ENCODE measurements at regions not wholly inside any gene's neighbourhood (a gene's known extent, or its start where the extent isn't known, plus 50 kb on each side); places are given as distances from the start of the nearest gene placed in this dataset.
"Not testable (repeated sequence)": the region's sequence is repeated elsewhere in the genome, so short reads cannot be mapped to it uniquely, and the experiment has no call there.

DNA sequence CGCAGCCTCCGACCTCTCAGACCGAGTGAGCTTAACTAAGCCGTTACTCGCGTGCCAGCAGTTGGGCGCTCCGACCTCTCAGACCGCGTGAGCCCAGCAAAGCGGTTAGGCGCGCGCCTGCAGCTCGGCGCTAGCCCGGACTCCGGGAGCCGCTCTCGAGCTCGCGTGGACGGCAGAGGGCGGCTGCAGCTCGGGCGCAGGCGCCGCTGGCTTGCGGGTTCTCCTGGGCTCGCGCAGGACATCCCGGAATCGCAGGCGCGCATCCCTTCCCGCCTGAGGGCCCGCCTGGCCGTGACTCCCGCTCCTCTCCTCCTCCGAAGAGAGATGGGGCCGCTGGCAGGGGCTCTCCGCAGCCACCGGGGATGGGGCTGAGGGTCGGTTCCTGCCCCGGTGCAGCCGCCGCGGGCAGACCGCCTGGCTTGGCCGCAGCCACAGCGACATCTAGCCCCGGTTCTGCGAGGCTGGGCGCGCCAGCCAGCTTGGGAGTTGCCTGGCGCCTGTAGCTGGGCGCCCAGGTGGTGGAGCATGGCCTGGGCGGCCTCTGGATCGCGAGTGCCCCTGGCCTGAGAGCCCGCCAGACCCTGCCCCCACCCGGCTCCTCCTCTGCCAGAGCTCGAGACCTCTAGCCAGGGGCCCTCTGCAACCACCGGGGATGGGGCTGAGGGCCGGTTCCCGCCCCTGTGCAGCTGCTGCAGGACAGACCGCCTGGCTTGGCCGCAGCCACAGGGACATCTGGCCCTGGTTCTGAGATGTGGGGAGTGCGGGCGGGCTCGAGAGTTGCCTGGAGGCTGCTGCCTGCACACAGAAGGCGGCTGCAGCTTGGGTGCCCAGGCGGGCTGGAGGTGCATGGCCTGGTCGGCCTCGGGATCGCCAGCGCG is 85.7 kb upstream of the CCDC180 start:
- not testable (repeated sequence) for H3K4me1 Mint-ChIP-seq; H3K27ac Mint-ChIP-seq; H3K36me3 Mint-ChIP-seq (ENCODE audit: low read depth); H3K9me3 Mint-ChIP-seq
- ATAC-seq (ENCODE audit: low read depth) (peak; percentile 81), DNase-seq (peak; percentile 58)
- Mint-ChIP-seq H3K27me3 (peaks cover 40% of the 10 kb centered on the region), H3K4me3 (peak overlapping the region; percentile 78)
- POLR2A ChIA-PET, result interaction anchor here (2.2 kb wide), 1 partner anchor 16 kb away, joined by 8 read pairs; no protein-coding TSS in a partner anchor
- CTCF ChIA-PET, result interaction anchor here (0.7 to 2.1 kb wide), 2 partner anchors 16 to 365 kb away, joined by 5 to 9 read pairs; no protein-coding TSS in a partner anchor
- intact Hi-C loops (cut with micrococcal nuclease), result loop anchor here (1.0 kb wide), 1 partner anchor 17 kb away; no protein-coding TSS in a partner anchor

DNA sequence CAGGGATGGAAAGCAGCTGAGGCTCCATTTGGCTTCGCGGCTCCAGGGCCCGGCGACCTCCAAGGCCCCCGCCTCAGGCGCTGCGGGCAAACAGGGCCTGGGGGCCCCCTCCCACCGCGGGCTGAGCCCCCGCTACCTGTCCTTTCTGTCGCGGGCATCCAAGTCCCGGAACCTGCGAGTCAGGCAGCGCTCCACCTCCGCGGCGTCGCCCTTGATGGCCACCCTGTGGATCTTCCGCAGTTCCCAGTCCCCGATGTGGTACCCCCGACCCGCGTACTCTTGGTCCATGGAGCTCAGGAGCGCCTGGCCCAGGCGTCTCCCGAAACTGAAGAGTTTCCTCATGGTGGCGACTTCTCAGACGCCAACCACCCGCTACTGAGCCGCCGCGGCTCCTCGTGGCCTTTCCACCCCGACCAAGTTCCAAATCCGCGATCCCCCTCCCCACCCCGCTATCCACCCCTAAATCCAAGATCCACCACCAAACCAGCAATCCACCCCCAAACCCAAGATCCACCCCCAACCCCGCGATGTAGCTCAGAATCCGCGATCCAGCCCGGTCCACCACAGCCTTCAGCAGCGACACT is 86.5 kb upstream of the CCDC180 start:
- H3K36me3 Mint-ChIP-seq (ENCODE audit: low read depth), result no peaks in the 10 kb centered on the region
- intact Hi-C loops (cut with micrococcal nuclease), result loop anchor here (1.0 kb wide), 1 partner anchor 17 kb away; no protein-coding TSS in a partner anchor
- H3K9me3 Mint-ChIP-seq, result no peaks in the 10 kb centered on the region
- POLR2A ChIA-PET, result interaction anchor here (2.2 kb wide), 1 partner anchor 17 kb away, joined by 8 read pairs; no protein-coding TSS in a partner anchor
- peak overlapping the region; percentile 78 for H3K4me3 Mint-ChIP-seq
- CTCF ChIA-PET, result interaction anchor here (0.7 to 2.1 kb wide), 2 partner anchors 17 to 364 kb away, joined by 5 to 9 read pairs; no protein-coding TSS in a partner anchor
- no peak overlapping the region for H3K27ac Mint-ChIP-seq
- TF ChIP-seq, protein P1, sequence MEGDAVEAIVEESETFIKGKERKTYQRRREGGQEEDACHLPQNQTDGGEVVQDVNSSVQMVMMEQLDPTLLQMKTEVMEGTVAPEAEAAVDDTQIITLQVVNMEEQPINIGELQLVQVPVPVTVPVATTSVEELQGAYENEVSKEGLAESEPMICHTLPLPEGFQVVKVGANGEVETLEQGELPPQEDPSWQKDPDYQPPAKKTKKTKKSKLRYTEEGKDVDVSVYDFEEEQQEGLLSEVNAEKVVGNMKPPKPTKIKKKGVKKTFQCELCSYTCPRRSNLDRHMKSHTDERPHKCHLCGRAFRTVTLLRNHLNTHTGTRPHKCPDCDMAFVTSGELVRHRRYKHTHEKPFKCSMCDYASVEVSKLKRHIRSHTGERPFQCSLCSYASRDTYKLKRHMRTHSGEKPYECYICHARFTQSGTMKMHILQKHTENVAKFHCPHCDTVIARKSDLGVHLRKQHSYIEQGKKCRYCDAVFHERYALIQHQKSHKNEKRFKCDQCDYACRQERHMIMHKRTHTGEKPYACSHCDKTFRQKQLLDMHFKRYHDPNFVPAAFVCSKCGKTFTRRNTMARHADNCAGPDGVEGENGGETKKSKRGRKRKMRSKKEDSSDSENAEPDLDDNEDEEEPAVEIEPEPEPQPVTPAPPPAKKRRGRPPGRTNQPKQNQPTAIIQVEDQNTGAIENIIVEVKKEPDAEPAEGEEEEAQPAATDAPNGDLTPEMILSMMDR (IDR thresholded peaks at IDR 0.05), result no peak
- no peak for DNase-seq
- no peak for ATAC-seq (ENCODE audit: low read depth)
- peaks cover 5% of the 10 kb centered on the region for H3K4me1 Mint-ChIP-seq
- peaks cover 42% of the 10 kb centered on the region for H3K27me3 Mint-ChIP-seq

DNA sequence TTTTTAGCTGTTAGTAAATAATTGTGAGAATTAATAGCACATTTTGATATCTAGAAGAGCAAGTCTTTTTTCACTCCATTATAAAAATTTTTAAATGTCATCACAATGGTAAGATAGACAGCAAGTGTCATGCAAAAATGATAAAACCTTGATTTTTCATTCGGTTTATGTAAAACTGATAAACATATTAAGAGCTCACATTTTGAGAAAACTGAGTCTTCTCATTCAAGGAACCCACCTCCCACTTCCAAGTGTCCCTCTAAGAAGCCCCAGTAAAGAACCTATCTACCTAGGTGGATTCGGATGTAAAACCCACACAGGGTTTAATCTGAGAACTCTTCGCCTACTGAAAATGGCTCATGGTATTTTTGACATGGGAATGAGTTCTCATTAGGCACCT is 87.1 kb upstream of the CCDC180 start:
- intact Hi-C loops (cut with micrococcal nuclease); H3K4me1 Mint-ChIP-seq; H3K36me3 Mint-ChIP-seq (ENCODE audit: low read depth); DNase-seq; H3K4me3 Mint-ChIP-seq; H3K9me3 Mint-ChIP-seq; H3K27ac Mint-ChIP-seq; ATAC-seq (ENCODE audit: low read depth): not testable (repeated sequence)
- ChIA-PET CTCF (interaction anchor here (2.1 kb wide), 1 partner anchor 17 kb away, joined by 9 read pairs; no protein-coding TSS in a partner anchor), POLR2A (interaction anchor here (2.2 kb wide), 1 partner anchor 18 kb away, joined by 8 read pairs; no protein-coding TSS in a partner anchor)
- peaks cover 42% of the 10 kb centered on the region for H3K27me3 Mint-ChIP-seq

DNA sequence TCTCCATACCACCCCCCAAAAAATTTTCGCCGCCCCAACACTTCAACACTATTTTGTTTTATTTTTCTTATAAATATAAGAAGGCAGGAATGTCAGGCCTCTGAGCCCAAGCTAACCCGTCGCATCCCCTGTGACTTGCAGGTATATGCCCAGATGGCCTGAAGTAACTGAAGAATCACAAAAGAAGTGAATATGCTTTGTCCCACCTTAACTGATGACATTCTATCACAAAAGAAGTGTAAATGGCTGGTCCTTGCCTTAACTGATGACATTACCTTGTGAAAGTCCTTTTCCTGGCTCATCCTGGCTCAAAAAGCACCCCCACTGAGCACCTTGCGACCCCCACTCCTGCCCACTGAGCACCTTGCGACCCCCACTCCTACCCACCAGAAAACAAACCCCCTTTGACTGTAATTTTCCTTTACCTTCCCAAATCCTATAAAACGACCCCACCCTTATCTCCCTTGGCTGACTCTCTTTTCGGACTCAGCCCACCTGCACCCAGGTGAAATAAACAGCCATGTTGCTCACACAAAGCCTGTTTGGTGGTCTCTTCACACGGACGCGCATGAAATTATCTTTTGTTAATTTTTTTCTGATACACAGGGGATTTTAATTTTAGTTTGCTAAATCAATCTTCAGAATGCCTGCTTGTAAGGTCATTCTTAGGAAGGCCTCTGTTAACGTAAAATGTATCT is 87.9 kb upstream of the CCDC180 start:
- POLR2A ChIA-PET; H3K4me3 Mint-ChIP-seq; intact Hi-C loops (cut with micrococcal nuclease); H3K9me3 Mint-ChIP-seq; H3K36me3 Mint-ChIP-seq (ENCODE audit: low read depth); H3K27ac Mint-ChIP-seq; ATAC-seq (ENCODE audit: low read depth); H3K4me1 Mint-ChIP-seq; CTCF ChIA-PET; DNase-seq: not testable (repeated sequence)
- peaks cover 43% of the 10 kb centered on the region for H3K27me3 Mint-ChIP-seq

DNA sequence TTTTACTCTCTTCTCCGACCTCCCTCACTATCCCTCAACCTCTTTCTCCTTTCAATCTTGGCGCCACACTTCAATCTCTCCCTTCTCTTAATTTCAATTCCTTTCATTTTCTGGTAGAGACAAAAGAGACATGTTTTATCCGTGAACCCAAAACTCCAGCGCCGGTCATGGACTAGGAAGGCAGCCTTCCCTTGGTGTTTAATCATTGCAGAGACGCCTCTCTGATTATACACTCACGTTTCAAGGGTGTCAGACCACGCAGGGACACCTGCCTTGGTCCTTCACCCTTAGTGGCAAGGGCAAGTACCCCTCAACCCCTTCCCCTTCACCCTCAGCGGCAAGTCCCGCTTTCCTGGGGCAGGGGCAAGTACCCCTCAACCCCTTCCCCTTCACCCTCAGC is 92.3 kb upstream of the CCDC180 start:
- H3K4me3 Mint-ChIP-seq; ATAC-seq (ENCODE audit: low read depth); POLR2A ChIA-PET; H3K9me3 Mint-ChIP-seq; DNase-seq; intact Hi-C loops (cut with micrococcal nuclease); H3K27ac Mint-ChIP-seq; H3K36me3 Mint-ChIP-seq (ENCODE audit: low read depth); CTCF ChIA-PET; H3K4me1 Mint-ChIP-seq: not testable (repeated sequence)
- peaks cover 28% of the 10 kb centered on the region for H3K27me3 Mint-ChIP-seq

DNA sequence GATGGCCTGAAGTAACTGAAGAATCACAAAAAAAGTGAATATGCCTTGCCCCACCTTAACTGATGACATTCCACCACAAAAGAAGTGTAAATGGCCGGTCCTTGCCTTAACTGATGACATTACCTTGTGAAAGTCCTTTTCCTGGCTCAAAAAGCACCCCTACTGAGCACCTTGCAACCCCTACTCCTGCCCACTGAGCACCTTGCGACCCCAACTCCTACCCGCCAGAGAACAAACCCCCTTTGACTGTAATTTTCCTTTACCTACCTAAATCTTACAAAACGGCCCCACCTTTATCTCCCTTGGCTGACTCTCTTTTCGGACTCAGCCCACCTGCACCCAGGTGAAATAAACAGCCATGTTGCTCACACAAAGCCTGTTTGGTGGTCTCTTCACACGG is 92.9 kb upstream of the CCDC180 start:
- H3K36me3 Mint-ChIP-seq (ENCODE audit: low read depth); CTCF ChIA-PET; H3K4me3 Mint-ChIP-seq; H3K27ac Mint-ChIP-seq; ATAC-seq (ENCODE audit: low read depth); POLR2A ChIA-PET; H3K4me1 Mint-ChIP-seq; intact Hi-C loops (cut with micrococcal nuclease); DNase-seq; H3K9me3 Mint-ChIP-seq: not testable (repeated sequence)
- H3K27me3 Mint-ChIP-seq, result peaks cover 22% of the 10 kb centered on the region

DNA sequence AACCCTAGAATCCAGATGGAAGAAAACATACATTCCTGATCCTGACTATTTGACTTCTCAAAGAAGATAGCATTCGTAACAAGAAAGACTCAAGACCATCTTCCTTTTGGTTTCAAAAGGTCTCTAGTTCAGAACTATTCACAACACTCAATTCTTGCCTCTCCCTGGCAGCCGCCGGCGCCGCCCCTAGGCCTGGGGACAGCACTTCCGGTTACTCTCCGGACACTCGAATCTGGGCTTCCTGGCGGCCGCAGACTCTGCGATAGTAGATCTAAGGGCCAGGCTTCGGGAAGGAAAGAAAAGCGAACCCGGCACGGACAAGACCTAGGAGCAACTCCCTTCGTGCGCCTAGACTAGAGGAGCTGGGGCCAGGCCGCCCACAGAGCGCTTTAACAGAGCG is 107.8 kb upstream of the CCDC180 start:
- intact Hi-C loops (cut with micrococcal nuclease); CTCF ChIA-PET; H3K4me1 Mint-ChIP-seq; H3K27ac Mint-ChIP-seq; H3K9me3 Mint-ChIP-seq; H3K4me3 Mint-ChIP-seq; H3K36me3 Mint-ChIP-seq (ENCODE audit: low read depth); DNase-seq; ATAC-seq (ENCODE audit: low read depth); H3K27me3 Mint-ChIP-seq; POLR2A ChIA-PET: not testable (repeated sequence)

DNA sequence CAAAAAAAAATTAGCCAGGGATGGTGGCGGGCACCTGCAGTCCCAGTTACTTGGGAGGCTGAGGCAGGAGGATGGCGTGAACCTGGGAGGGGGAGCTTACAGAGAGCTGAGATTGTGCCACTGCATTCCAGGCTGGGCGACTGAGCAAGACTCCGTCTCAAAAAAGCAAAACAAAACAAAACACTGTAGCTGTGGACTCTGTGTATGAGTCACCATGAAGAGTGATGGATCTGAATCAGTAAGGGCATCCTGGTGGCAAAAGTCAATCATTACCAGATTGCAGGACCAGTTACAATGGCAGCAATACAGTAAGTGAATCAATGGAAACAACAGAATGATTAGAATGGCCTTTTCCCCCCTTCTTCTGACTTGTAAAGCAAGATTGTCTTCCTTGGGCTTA is 113.7 kb upstream of the CCDC180 start:
- H3K27me3 Mint-ChIP-seq; CTCF ChIA-PET; POLR2A ChIA-PET; DNase-seq; H3K4me1 Mint-ChIP-seq; H3K9me3 Mint-ChIP-seq; intact Hi-C loops (cut with micrococcal nuclease); H3K36me3 Mint-ChIP-seq (ENCODE audit: low read depth); ATAC-seq (ENCODE audit: low read depth); H3K27ac Mint-ChIP-seq; H3K4me3 Mint-ChIP-seq: not testable (repeated sequence)
